T47D (cell line): ENCODE measurements at regions not wholly inside any gene's neighbourhood (a gene's known extent, or its start where the extent isn't known, plus 50 kb on each side); places are given as distances from the start of the nearest gene placed in this dataset.
A peak's percentile ranks its signal among the peaks of the same experiment; 100 is the strongest.

Experiments
- DNase-seq, 2 experiments: peaks; one replicate each; pipeline versions ENCODE4 v3.0.0 to v3.0.0-alpha.2; 2011 to 2012; ENCODE audit warnings: low read depth in 1 of 2, low spot score in 1 of 2
- JUND ChIP-seq: IDR thresholded peaks from 2 replicates; pipeline ENCODE4 v1.6.1; 2012; ENCODE audit warnings: low read depth
- in situ Hi-C: cut with HindIII; loops from 2 replicates; pipeline ENCODE4 v1.10.0; 2016; ENCODE audit warnings: low sequenced_read_pairs, low pct_unique_long_range_greater_than_20kb

- DNase-seq, result no peak
- no peak for TF ChIP-seq JUND
- in situ Hi-C loops, result no loop called here
Observed at GRCh38 chr1:3981261-3981660, 81.2 kb upstream of the C1orf174 start.

GRCh38 chr1:3981746-3982505 is 81.9 kb upstream of the C1orf174 start:
- no peak for DNase-seq
- no peak for TF ChIP-seq JUND
- in situ Hi-C loops, result no loop called here

GRCh38 chr1:3983181-3983580 is 83.1 kb upstream of the C1orf174 start:
- TF ChIP-seq JUND, result no peak
- in situ Hi-C loops, result no loop called here
- DNase-seq, result no peak

GRCh38 chr1:3984586-3984985 is 84.5 kb upstream of the C1orf174 start:
- TF ChIP-seq JUND, result no peak
- in situ Hi-C loops, result no loop called here
- no peak for DNase-seq

- TF ChIP-seq JUND, result no peak
- no peak for DNase-seq
- in situ Hi-C loops, result no loop called here
Observed at GRCh38 chr1:3986686-3987218, 86.7 kb upstream of the C1orf174 start.

GRCh38 chr1:3987669-3988235 is 87.7 kb upstream of the C1orf174 start:
- no peak for DNase-seq
- in situ Hi-C loops, result no loop called here
- TF ChIP-seq JUND, result no peak

- no peak for TF ChIP-seq JUND
- in situ Hi-C loops, result no loop called here
Observed at GRCh38 chr1:3988431-3988830, 88.4 kb upstream of the C1orf174 start.

GRCh38 chr1:3989465-3989864 is 89.4 kb upstream of the C1orf174 start:
- no peak for TF ChIP-seq JUND
- in situ Hi-C loops, result no loop called here
- no peak for DNase-seq

More at GRCh38 chr1:3988431-3988830, 88.4 kb upstream of the C1orf174 start:
- no peak for DNase-seq

- TF ChIP-seq JUND, result no peak
- in situ Hi-C loops, result no loop called here
- peak in 1 of 2 experiments; percentile 16 for DNase-seq
Observed at GRCh38 chr1:3992103-3992556, 92.1 kb upstream of the C1orf174 start.

GRCh38 chr1:3992746-3993145 is 92.7 kb upstream of the C1orf174 start:
- TF ChIP-seq JUND, result no peak
- in situ Hi-C loops, result no loop called here
- DNase-seq, result no peak

GRCh38 chr1:3993619-3994375 is 93.7 kb upstream of the C1orf174 start:
- in situ Hi-C loops, result no loop called here
- DNase-seq, result no peak
- TF ChIP-seq JUND, result no peak

- no peak for DNase-seq
- no peak for TF ChIP-seq JUND
- in situ Hi-C loops, result no loop called here
Observed at GRCh38 chr1:3995141-3995780, 95.2 kb upstream of the C1orf174 start.
